ENCODE measurements at regions not wholly inside any gene's neighbourhood (a gene's known extent, or its start where the extent isn't known, plus 50 kb on each side); places are given as distances from the start of the nearest gene placed in this dataset.

GRCh38 chr17:77409282-77410161, 268.8 kb downstream of the SEC14L1 start:
- DNase-seq (ENCODE audit: low read depth in 1 of 2, low spot score in 1 of 2) = no peak

DNA sequence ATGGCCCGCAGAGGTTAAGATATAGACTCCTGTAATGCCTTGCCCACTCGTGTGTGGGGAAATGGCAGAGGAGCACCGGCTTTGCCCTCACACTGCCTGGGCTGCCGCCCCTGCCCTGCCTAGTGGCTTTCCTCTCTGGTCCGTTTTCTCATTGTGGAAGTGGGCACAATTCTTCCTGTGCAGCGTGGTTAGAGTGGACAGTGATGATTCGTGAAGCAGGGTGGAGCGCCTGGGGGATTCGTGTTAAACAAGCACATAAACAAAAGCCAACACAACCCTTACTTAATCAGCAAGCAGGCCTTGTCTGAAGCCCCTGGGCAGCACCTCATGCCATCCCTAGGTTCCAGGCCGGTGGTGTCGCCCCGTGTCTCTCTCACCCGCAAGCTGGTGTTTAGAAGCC, 269.7 kb downstream of the SEC14L1 start:
- DNase-seq (ENCODE audit: low read depth in 1 of 2, low spot score in 1 of 2) = no peak

- no peak for DNase-seq (ENCODE audit: low read depth in 1 of 2, low spot score in 1 of 2)
Observed at GRCh38 chr17:77414811-77415400, 274.1 kb downstream of the SEC14L1 start.

DNA sequence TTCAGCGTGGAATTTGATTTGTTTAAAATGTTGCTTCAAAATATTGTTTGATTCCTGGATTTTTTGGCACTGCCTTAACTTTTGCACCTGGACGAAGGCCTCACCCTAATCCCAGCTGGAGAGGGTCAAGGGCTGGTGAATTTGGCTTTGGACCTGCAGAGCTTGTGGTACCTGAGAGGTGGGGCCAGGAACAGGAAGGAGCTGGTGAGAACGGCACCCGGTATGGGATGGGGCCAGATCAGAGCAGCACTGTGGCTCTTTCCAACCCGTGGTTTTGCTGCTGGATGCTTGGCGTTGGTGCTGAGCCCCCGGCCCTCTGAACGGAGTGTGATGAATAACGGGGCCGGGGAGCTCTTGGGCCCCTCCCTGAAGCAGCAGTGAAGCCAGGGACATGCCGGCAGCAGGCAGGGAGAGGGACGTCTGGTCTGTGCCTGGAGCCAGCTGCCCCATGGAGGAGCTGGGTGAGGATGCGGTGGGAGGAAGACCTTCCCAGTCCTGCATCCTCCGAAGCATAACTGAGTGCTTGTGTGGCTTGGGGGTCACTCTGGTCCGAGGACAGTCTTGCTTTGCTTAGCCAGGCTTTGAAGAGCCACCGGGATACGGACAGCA, 275.4 kb downstream of the SEC14L1 start:
- no peak for DNase-seq (ENCODE audit: low read depth in 1 of 2, low spot score in 1 of 2)

GRCh38 chr17:77417575-77417974, 276.8 kb downstream of the SEC14L1 start:
- DNase-seq (ENCODE audit: low read depth in 1 of 2, low spot score in 1 of 2) = no peak

DNA sequence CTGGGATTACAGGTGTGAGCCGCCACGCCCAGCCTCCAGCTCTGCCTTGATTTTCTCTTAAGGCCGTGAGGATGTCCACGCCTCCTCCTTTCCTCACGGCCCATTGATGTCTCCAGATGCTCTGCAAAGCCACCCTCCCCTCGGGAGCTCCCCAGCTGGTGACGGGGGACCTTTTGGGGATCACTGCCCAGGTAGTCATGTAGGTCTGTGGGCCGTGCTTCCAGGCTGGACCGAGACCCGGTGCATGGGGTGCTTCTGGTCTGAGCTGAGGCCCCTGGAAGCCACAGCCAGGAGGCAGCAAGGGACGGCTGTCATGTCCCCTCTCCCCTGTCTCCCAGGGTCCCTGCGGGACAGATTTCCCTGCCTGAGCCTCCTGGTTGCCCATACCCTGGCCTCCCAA, 277.8 kb downstream of the SEC14L1 start:
- no peak for DNase-seq (ENCODE audit: low read depth in 1 of 2, low spot score in 1 of 2)

- DNase-seq (ENCODE audit: low read depth in 1 of 2, low spot score in 1 of 2) = no peak
Observed at GRCh38 chr17:77419095-77419494, 278.3 kb downstream of the SEC14L1 start.

- DNase-seq (ENCODE audit: low read depth in 1 of 2, low spot score in 1 of 2) = no peak
Observed at GRCh38 chr17:77419547-77420094, 278.9 kb downstream of the SEC14L1 start.

GRCh38 chr17:77420095-77420803, 279.5 kb downstream of the SEC14L1 start:
- DNase-seq (ENCODE audit: low read depth in 1 of 2, low spot score in 1 of 2) = no peak

DNA sequence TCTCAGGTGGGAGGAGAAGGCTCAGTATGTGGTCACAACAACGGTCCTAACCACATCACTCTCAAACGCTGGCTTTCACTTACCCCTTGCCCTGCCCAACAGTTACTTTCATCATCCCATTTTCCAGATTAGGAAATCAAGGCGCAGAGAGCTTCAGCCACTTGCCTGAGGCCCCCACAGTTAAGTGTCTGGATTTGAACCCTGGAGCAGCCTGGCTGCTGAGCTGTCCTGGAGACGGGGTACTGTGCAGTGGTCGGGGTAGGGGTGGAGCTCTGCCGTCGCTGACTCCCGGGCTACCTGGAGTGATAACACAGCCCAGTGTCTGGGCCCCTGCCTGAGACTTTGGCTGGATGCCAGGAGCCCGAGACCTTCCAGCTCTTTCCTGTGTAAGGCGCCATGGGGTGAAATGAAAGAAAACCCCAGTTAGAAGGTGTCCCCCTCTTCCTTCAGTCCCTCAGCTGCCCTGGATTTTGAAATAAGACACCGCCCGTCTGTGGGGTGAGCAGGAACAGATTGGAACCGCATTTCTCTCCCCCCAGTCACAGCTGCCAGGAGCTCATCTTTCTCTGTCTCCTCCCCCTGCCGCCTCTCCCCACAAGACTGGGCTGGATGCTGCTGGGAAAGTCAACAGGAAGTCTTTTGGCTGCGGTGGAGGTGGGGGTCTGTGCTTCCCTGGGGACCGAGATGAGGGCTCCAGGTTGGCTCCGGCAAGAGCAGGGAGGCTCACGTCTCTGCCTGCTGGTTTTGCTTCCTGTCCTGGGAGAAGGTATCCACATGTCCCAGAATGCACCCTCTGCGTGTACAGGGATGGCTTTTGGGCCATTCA, 280.2 kb downstream of the SEC14L1 start:
- peak in 1 of 2 donors; percentile 47 for DNase-seq (ENCODE audit: low read depth in 1 of 2, low spot score in 1 of 2)

DNA sequence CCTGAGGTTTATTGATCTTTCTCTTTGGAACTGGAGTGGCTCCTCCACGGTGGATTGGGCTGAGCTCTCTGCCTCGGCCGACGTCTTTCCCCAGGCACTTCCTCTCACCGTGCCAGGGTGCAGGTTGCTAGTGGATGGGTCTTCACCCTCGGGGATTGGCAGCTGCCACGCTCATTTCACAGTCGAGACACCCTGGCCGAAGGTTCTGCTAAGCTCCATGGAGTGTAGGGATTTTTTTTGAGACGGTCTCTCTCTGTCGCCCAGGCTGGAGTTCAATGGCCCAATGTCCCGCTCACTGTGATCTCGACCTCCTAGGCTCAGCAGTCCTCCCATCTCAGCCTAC, 280.8 kb downstream of the SEC14L1 start:
- no peak for DNase-seq (ENCODE audit: low read depth in 1 of 2, low spot score in 1 of 2)

GRCh38 chr17:77422104-77422747, 281.5 kb downstream of the SEC14L1 start:
- DNase-seq (ENCODE audit: low read depth in 1 of 2, low spot score in 1 of 2) = no peak

DNA sequence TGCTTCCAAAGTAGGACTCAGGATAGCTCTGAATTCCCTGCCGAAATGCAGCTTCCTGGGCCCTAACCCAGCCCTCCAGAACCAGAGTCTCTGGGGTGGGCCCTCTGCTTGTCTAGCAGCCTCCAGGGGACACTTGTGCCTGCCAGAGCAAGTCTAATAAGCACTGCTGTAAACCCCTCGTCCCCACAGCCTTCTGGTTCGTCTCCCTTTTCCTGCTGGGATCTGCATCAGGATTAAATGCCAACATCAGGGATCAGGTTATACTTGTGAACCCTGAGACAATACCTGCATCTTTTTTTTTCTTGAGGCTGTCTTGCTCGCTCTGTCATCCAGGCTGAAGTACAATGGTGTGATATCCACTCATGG, 282.0 kb downstream of the SEC14L1 start:
- no peak for DNase-seq (ENCODE audit: low read depth in 1 of 2, low spot score in 1 of 2)

GRCh38 chr17:77423589-77424451, 283.1 kb downstream of the SEC14L1 start:
- DNase-seq (ENCODE audit: low read depth in 1 of 2, low spot score in 1 of 2) = no peak

DNA sequence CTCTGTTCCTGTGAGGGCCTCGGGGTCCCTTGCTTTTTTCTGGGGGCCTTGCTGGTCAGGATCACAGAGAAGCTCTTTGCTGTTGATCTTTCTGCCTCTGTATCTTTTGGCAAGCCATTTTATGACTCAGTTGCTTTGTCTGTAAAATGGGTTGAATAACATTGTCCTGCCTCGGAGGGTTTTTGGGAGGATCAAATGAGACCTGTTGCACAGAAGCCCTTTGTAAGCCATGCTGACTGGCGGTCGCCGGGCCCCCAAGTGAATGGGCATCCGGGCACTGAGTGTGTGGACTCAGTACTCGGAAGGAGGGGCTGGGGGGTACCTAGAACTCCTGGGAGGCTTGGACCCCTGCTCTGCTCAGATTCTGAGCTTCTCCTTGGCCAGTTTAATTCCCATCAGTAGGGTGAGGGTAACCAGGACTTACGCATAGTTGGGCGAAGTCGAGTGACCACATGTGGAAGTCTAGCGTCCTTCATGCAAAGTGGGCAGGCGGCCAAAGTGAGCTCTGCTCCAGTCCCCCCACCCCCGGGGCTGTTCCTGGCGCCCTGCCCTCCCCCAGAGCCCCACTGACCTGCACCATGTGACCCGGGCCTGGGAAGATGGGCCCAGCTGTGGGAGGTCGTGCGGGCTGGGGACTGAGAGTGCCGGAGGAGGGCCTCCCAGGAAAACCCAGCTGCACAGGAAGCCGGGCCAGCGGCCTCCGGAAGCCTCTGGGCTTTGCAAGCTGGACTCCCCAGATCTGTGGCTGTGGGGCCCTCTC, 284.0 kb downstream of the SEC14L1 start:
- no peak for DNase-seq (ENCODE audit: low read depth in 1 of 2, low spot score in 1 of 2)

GRCh38 chr17:77425348-77425747, 284.6 kb downstream of the SEC14L1 start:
- no peak for DNase-seq (ENCODE audit: low read depth in 1 of 2, low spot score in 1 of 2)

GRCh38 chr17:77425791-77426641, 285.2 kb downstream of the SEC14L1 start:
- no peak for DNase-seq (ENCODE audit: low read depth in 1 of 2, low spot score in 1 of 2)
